ENCODE measurements at regions not wholly inside any gene's neighbourhood (a gene's known extent, or its start where the extent isn't known, plus 50 kb on each side); places are given as distances from the start of the nearest gene placed in this dataset.

DNA sequence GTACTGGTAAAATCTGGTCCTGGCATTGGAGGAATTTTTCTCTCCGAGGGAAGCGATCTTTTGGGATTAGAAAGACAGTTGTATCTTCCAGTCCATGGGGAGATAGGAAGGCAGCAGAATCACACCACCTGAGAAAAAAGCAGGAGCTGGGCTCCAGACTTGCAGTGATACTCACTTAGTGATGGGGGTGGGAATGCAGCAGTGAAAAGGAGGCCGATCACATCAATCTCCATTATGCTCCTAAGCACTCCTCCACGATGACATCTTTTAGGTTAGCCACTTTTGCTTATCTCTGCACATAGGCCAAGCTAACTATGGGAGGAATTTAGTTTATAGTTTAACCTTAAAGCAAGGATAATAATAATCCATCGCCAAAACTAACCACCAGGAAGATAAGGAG is 219.0 kb downstream of the DMAC1 start:
- TF ChIP-seq, protein P1, sequence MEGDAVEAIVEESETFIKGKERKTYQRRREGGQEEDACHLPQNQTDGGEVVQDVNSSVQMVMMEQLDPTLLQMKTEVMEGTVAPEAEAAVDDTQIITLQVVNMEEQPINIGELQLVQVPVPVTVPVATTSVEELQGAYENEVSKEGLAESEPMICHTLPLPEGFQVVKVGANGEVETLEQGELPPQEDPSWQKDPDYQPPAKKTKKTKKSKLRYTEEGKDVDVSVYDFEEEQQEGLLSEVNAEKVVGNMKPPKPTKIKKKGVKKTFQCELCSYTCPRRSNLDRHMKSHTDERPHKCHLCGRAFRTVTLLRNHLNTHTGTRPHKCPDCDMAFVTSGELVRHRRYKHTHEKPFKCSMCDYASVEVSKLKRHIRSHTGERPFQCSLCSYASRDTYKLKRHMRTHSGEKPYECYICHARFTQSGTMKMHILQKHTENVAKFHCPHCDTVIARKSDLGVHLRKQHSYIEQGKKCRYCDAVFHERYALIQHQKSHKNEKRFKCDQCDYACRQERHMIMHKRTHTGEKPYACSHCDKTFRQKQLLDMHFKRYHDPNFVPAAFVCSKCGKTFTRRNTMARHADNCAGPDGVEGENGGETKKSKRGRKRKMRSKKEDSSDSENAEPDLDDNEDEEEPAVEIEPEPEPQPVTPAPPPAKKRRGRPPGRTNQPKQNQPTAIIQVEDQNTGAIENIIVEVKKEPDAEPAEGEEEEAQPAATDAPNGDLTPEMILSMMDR (IDR thresholded peaks at IDR 0.05): no peak
- no peak for TF ChIP-seq POLR2A (IDR thresholded peaks at IDR 0.05)
